Skin epidermis (tissue), 12 donors: ENCODE measurements at regions not wholly inside any gene's neighbourhood (a gene's known extent, or its start where the extent isn't known, plus 50 kb on each side); places are given as distances from the start of the nearest gene placed in this dataset.
"Not testable (repeated sequence)": the region's sequence is repeated elsewhere in the genome, so short reads cannot be mapped to it uniquely, and the experiment has no call there.

Experiments used
- H3K27ac ChIP-seq, 21 experiments: fragments of 200-600 bp; sonication (generic) in 11 of 21; one replicate each; pipeline ENCODE4 v1.5.0; 2020; ENCODE audit warnings: mild to moderate bottlenecking in 3 of 21, inconsistent platforms in 2 of 21, moderate library complexity in 2 of 21
- H3K4me3 ChIP-seq, 7 experiments: fragments of 200-600 bp; sonication (generic) in 2 of 7; one replicate each; pipeline ENCODE4 v1.5.0; 2020; ENCODE audit warnings: inconsistent platforms in 2 of 7, mild to moderate bottlenecking in 2 of 7, moderate library complexity in 1 of 7

DNA sequence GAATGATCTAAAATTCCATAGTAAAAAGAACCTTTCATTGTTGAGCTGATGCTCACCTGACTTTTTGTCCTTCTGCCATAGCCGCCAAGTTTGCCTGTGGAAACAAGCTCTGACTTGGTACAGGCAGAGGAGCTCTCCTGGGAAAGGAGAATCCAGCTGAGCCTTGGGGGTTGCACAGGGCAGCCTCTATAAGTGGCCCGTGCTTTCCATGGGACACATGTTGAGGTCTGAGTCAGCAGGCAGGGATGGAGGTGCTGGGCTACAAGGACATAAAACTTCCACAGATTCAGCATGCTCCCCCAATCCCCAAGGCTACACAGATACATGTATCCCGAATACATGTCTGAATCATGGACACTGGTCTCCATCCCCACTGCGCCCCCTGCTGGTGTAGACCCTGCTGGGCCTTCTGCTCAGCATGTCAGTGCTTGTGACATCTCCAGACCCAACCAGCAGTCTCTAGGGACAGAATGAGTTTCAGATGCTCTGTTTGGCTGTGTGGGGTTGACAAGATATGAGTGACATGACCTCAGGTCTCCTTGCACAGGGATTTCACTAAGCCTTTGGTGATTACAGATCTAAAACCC, 551.7 kb downstream of the RPIA start:
- H3K27ac ChIP-seq, H3K4me3 ChIP-seq: not testable (repeated sequence)

DNA sequence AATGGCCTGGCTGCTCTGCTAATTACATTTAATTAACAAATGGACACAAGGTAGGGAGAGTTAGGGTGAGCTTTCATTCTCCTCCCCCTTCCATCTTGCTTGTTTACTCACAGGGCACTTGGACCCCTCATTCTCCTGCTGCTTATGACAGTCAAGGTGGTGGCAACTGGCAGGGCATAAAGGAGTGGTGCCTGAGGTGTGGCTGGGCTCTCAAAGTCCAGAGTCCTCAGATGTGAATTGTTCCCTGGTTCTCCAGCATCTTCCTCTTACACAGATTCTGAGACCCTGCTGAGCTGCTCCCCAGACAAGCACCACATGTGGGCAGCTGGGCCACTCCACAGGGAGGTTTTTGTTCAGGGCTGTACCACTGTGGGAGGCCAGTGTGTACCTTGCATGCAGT, 552.9 kb downstream of the RPIA start:
- not testable (repeated sequence) for H3K27ac ChIP-seq, H3K4me3 ChIP-seq

DNA sequence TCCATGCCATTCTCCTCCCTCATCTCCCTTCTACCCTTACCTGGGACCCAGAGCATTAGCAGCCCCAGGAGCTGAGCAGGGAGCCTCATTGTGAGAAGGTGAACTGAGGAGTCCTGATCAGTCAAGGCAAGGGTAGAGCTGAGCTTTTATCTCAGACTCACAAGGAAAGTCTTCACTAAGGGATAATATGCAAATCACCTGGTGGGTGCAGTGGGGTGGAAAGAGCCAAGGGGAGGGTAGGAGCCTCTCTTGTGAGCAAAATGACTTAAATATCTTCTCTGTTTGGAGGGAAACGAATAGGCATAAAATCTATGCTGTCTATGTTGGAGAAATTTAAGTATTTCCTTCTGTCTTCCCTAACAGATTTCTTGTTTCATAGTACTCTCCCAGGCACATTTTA, 554.0 kb downstream of the RPIA start:
- H3K27ac ChIP-seq: peak overlapping the region in 2 of 21 experiments; percentile 14 to 43
- not testable (repeated sequence) for H3K4me3 ChIP-seq

DNA sequence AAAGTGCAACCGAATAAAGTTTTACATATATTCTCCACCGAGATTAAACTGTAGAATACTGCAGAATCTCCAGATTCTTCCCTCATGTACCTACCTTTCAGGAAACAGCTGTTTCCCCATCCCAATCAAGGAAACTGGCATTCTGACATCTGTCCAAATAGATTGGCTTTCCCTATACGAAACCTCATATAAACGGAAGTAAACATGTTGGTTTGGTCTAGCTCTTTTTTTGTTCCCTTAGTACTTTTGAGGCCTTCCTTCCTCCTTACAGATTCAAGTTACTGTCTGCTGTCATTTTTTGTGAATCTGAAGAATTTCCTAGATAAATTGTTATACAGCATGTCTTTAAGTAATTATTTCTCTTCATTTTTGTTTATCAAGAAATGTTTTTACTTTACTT, 554.6 kb downstream of the RPIA start:
- H3K27ac ChIP-seq: peak overlapping the region in 2 of 21 experiments; percentile 50 to 76
- not testable (repeated sequence) for H3K4me3 ChIP-seq

DNA sequence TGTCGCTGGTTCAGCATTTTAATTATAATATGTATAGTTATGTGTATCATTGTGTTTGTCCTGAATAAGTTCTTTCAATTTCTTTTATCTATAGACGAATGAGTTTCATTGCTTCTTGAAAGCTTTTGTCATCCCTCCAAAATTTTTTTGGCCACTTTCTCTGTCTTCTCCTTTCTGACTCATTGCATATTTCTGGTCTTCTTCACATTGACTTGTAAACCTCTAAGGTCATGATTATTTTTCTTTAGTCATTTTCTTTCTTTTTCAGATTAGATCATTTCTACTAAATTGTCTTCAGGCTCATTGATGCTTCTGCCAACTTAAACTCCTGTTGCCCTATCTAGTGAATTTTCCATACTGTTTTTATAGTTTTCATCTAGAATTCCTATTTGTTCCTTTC, 555.1 kb downstream of the RPIA start:
- H3K27ac ChIP-seq: peak overlapping the region in 2 of 21 experiments; percentile 50 to 76
- not testable (repeated sequence) for H3K4me3 ChIP-seq

DNA sequence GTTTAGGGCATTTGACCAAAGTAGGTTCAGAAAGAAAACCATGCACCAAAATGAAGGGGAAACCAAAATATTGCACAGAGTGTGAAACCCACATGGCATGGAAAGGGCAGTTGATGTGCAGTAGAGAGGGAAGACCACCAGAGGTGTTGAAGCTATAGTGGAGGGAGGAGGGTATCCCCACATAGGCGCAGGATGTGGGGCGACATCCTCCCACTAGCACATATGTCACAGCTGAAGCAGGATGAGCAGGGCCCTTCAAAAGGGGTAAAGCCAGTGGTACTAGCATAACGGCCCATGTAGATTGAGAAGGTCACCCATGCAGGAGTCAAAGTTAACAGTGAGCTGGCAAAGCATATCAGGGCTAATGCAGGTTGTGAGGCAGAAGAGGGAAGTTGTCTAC, 563.5 kb downstream of the RPIA start:
- not testable (repeated sequence) for H3K4me3 ChIP-seq, H3K27ac ChIP-seq

DNA sequence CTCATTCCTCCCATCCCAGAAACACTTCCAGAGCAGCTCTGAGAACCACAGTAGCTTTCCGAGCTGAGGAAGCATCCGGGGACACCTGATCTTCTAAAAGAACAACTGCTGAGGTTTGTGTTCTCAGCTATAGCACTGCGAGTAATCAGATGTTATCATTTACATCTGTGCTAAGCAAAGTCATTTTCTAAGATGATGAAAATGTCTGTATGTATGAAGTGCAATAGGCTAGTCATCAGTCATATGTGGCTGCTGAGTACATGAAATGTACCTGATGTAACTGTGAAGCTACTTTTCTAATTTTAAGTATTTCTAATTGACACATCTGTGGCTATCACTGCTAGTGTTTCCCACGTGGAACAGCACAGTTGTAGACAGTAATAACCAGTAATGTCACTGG, 582.0 kb downstream of the RPIA start:
- H3K4me3 ChIP-seq, H3K27ac ChIP-seq: not testable (repeated sequence)

DNA sequence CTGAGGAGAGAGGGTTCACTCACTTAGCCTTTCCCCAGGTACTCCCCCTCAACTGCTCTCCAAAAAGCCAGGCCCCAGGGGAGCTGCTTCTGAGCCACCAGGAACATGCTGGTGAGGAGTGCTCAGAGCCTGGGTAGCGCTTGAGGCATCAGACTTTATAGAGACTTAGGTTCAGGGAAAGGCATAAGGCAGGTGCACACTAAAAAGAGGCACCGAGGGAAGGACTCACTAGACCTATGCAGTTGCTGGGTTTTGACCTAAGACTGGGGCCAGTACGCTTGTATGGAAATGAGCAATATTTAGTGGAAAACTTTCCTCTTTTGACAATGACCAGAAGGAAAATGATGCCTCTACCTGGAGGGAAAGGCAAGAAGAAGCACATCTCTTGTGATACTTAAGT, 589.1 kb downstream of the RPIA start:
- H3K27ac ChIP-seq, H3K4me3 ChIP-seq: not testable (repeated sequence)

DNA sequence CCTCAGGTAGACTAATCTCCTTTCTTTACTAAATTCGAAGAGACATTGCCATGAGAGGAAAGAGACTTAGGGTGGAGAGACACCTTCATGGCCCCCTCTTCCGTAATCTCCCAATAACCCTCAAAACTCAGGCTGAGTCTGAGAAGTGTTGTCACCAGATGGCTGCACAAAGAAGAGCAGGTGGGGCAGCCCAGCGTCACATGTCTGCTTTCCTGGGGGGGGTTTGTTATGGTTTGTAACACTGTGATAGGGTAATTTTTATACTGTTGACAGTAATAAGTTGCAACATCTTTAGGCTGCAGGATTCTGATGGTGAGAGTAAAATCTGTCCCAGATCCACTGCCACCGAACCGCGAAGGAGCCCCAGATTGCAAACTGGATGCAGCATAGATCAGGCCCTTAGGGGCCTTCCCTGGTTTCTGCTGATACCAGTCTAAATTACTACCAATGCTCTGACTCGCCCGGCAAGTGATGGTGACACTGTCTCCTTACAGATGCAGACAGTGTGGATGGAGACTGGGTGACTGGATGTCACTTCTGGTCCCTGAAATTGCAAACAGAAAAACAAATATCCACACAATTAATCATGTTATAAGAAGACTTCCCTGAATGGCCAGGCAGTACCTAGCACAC, 595.1 kb downstream of the RPIA start:
- not testable (repeated sequence) for H3K4me3 ChIP-seq, H3K27ac ChIP-seq

DNA sequence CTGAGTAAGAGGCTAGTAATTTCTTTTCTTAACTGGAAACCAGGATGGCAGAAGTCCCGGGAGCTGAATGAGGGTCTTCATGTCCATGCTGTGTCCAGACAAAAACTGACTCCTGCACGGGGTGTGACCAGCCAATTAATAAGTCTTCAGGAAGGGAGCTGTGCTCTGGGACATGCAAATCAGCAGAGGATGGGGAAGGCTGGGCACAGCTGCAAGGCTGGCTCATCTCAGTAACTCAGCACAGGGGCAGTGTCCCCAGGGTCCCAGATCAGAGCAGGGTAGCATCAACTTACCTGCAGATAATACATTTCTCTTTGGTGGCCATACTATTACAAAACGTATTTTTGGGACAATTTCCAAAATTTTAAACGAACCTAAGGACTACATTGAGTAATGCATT, 595.6 kb downstream of the RPIA start:
- not testable (repeated sequence) for H3K27ac ChIP-seq, H3K4me3 ChIP-seq

DNA sequence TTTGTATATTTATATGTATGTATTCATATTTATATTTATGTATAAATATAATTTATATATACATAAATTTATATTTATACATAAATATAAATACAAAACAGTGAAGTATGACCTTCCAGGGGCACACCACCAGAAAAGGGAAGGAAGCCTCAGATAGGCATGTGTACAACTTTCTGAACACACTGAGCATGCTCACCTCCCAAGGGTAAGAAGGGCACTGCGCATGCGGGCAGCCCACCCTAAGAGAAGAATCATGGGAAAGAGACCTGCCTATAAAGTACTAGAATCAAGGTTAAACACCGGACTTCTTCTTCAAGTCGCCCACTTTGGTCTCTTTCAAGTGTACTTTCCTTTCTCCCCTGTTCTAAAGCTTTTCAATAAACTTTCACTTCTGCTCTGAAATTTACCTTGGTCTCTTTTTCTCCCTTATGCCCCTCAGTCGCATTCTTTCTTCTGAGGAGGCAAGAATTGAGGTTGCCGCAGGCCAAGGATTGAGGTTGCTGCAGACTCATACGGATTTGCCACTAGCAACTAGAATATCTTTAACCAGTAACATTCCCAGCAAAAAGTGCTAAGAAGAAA, 600.3 kb downstream of the RPIA start:
- H3K4me3 ChIP-seq, H3K27ac ChIP-seq: not testable (repeated sequence)

DNA sequence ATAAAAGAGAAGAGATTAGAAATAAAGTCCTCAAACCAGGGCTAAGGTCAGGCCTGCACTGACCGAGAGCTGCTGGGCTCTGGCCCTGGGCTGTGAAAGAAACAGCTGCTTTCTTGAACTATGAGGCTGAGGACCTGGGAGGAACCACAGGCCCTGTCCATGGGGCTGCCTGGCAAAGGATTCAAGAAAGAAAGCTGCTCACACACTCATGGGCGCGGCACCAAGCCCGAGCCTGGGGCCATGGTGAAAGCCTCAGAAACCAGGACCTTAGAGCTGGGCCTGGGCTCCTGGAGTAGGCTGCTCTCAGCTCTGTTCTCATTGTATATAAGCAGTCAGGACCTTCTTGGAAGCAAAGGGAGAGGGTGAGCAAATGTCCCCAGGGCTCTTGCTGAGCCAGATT, 601.9 kb downstream of the RPIA start:
- not testable (repeated sequence) for H3K27ac ChIP-seq, H3K4me3 ChIP-seq

DNA sequence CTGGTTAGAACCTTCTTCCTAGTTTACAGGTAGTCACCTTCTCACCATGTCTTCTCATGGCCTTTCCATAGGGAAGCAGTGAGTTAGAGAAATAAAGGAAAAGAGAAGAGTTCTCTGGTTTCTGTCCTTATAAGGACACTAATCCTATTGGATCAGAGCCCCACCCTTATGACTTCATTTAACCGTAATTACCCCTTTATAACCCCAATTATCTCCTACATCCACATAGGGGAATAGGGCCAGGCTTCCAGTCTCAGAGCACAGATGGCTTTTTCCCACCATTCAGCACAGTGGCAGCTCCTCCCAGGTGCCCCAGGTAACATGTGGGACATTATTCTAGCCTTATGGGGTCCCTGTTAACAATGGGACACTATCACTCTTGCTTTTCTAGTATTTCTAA, 602.9 kb downstream of the RPIA start:
- not testable (repeated sequence) for H3K27ac ChIP-seq, H3K4me3 ChIP-seq

DNA sequence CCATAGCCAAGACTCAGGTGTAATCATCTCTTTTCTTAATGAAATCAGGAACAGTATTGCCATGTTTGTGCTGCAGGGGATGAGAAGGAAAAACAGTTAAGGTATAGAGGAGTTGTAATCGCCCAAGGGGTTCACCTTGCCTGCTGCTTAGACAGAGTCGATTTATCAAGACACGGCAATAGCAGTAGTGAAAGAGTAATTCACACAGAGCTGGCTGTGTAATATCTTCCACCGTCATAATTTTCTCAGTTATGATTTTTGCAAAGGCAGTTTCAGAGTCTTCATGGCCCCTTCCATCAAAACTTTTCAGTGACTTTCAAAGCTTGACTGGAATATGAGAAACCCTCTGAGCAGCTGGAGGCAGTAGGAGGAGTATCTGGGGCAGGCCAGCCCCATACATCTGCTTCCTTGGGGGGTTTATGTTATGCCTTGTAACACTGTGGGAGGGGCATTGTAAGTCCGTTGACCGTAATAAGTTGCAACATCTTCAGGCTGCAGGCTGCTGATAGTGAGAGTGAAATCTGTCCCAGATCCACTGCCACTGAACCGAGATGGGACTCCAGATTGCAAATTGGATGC, 605.4 kb downstream of the RPIA start:
- H3K4me3 ChIP-seq, H3K27ac ChIP-seq: not testable (repeated sequence)

DNA sequence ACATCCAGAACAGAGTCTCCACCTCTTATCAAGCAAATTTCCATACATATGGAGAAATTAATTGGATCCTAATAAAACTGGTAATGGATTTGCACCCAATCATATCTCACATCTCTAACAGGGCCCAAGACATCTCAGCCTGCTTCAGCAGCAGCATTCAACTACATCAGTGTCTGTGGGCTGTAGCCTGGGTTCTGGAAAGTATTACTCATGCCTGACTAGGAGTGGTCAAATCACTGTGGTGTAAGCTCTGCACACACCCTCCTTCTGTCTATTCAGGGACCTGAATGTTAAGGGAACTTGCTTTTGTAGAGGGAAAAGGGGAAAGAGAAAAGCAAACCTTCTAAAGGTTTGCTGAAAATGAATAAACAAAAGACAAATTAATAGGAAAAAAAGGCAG, 607.7 kb downstream of the RPIA start:
- not testable (repeated sequence) for H3K4me3 ChIP-seq, H3K27ac ChIP-seq

DNA sequence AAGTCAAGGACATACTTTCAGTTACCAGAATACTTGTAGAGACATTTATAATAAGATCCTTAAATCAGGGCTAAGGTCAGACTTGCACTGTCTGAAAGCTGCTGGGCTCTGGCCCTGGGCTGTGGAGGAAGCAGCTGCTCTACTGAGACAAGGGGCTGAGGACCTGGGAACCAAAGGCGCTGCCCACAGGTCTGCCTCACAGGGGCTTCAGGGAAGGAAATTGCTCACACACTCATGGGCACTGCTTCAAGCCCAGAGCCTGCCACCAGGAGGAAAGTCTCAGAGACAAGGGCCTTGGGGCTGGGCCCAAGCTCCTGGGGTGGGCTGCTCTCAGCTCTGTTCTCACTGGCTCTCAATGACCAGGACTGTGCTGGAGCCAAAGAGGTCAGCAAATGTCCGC, 614.1 kb downstream of the RPIA start:
- H3K27ac ChIP-seq, H3K4me3 ChIP-seq: not testable (repeated sequence)

DNA sequence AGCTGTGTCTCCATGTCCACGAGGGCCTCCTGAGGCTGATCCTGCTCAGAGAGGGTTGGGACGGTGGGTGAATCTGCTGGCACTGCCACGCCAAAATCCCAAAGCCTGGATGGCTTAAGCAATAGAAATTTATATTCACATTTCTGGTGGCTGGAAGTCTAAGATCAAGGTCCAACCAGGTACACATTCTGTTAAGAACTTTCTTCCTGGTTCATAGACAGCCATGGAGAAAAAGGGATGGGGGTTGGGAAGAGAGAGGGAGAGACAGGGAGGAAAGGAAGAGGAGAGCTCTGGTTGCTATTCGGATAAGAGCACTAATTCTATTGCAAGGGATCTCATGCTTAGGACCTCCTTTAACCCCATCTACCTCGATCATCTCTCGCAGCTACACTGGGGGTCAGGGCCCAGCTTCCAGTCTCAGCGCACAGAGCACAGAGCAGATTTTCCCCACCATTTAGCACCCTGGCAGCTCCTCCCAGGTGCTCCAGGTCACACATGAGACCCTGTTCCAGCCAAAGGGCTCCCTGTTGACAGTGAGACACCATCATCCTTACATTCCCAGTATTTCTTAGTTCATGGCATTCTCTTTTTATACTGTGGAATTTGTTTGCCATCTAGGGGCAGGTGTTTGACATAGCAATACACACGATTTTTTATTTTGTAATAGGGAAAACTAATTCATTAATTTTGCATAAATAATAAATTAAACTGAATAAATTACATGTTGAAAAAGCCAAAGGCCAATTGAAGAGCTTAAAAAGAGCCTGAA, 615.6 kb downstream of the RPIA start:
- not testable (repeated sequence) for H3K27ac ChIP-seq, H3K4me3 ChIP-seq

DNA sequence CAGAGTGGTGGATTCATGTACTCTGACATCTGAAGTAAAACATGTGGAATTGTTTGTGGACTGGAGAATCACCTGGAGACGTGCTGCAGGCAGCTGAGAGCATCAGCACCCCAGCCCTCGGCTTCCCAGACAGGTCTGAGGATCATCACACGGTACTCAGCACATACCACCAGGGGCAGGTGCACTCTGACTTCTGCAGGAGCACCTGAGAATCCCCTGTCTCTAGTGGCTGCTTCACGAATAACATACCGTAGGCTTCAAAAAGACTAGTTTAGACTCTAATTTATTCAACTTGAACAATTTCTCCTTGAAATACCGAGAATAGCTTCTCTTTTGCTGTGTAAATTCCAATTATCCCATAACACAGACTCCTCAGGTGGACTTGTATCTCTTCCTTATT, 627.5 kb downstream of the RPIA start:
- not testable (repeated sequence) for H3K27ac ChIP-seq, H3K4me3 ChIP-seq

DNA sequence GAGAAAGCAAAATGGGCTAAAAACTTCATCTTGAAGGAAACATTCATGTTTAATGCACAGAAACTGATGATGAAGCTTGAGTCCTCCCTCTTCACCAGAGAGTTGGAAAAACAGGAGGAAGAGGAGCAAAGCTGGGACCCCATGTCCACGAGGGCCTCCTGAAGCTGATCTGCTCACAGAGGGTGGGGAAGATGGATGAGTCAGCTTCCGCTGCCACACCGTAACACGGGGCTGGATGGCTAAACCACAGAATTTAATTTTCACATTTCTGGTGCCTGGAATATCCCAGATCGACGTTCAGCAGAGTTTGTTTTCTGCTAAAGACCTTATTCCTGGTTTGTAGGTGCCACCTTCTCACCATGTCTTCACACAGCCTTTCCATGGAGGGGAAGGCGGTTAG, 634.4 kb downstream of the RPIA start:
- H3K27ac ChIP-seq, H3K4me3 ChIP-seq: not testable (repeated sequence)

DNA sequence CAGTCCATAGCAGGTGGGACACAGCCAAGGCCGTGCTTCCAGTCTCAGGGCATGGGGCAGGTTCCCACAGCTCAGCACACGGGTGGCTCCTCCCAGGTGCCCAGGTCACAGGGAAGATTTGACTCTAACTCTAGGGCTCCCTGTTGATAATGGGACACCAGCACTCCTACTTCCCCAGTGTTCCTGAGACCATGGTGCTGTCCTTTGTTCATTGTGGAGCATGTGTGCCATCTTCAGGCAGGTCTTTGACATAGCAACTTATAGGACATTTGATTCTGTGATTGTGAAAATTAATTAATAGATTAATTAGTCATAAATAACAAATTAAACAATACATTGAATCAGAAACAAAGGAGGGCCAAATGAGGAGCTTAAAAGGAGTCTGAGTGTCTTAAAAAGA, 635.0 kb downstream of the RPIA start:
- not testable (repeated sequence) for H3K27ac ChIP-seq

DNA sequence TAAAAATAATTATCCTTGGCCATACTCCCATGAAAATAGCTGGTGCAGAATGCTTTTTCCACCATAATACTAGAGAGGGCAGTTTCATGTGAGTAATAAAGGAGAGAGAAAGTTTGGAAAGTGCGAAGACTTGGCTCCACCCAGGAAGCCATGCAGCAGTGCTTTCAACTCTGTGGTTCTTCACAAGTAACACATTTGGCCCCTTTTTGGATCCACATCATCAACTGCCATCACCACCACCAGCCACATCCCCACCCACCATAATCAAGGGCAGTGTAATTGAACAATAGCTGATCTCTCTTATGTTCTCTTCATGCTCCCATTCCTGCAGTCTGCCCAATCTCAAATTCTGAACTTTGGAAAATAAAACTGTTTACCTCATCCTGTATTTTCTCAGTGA, 637.3 kb downstream of the RPIA start:
- not testable (repeated sequence) for H3K4me3 ChIP-seq, H3K27ac ChIP-seq

More for the DNA sequence above, 635.0 kb downstream of the RPIA start:
- H3K4me3 ChIP-seq: not testable (repeated sequence)
